HG02642 (cell line): ENCODE measurements at regions not wholly inside any gene's neighbourhood (a gene's known extent, or its start where the extent isn't known, plus 50 kb on each side); places are given as distances from the start of the nearest gene placed in this dataset.

Experiments used
- ATAC-seq: cut with Tn5 transposase; IDR thresholded peaks from one replicate; pipeline ENCODE4 v1.9.1; 2021; ENCODE audit warnings: mild to moderate bottlenecking; ENCODE audit not compliant: unreplicated experiment, poor library complexity

- ATAC-seq, result no peak
Measured at GRCh38 chr16:65294708-65295107, 172.8 kb upstream of the CDH11 start.

GRCh38 chr16:65294165-65294564 lies 172.3 kb upstream of the CDH11 start:
- ATAC-seq, result no peak

DNA sequence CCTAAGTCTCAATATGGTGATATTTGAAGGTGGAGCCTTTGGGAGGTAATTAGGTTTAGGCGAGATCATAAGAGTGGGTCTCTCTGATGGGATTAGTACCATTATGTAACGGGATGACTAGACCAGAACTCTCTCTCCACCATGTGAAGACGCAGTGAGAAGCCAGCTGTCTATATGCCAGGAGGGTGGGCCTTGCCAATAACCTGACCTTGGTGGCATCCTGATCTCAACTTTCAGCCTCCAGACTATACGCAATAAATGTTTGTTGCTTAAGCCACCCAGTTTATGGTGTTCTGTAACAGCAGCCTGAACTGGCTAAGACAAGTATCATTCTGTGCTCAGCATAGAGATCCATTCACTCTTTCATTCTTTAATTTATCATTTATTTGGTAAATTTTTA lies 167.2 kb upstream of the CDH11 start:
- ATAC-seq, result no peak

DNA sequence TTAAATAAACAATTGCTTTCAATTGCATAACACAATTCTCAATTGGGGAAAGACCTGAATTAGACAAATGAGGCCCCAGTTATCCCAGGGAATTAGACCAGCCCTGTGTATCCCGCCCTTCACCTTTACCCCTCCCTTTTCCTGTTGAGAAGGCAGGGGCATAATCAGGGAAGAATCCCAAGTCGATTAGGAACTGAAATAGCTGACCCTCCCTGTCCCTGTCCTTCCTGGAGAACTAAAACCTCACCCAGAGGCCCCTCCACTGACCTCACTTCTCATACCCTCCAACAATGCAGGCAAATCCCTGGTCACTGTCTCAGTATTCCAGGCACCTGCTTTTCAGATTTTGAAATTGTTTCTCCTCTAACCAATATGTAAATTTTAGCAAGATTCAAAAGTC lies 165.4 kb upstream of the CDH11 start:
- no peak for ATAC-seq

GRCh38 chr16:65285128-65286048 lies 163.5 kb upstream of the CDH11 start:
- ATAC-seq, result no peak

DNA sequence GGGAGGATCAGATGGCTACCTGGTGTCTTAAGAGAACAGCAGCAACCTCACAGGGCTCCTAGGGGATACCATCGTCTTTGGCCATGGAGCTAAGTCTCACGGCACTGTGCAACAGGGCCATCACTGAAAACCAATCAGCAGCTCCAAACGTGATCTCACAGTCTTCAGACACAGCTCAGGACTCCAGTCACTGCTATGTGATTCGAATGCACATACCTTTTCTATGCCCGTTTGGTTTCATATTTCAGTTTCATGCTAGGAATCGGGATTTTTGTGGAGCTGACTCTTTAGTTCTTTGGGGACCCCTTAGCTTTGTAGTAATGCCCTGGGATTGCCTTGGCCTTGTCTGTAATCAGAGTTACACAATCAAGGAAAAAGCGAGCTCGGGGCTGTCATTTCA lies 162.8 kb upstream of the CDH11 start:
- no peak for ATAC-seq

GRCh38 chr16:65283181-65283651 lies 161.4 kb upstream of the CDH11 start:
- no peak for ATAC-seq

DNA sequence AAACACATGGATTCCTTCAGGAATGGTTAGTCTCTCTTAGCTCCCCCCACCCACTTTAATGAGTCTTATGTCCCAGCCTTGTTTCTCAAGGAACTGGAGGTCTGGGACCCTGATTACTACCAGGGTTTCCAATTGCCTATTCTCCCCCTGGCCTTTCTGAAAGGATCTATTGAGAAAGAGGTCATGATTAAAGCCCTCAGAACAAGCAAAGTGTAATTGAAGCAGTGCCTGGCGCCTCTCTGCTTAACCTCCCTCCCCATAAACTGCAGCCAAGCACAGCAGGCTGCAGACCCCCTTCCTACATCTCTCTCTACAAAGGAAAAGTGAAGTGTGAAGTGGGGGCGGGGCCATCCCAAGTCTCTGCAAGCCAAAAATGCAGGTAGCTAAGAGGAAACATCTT lies 159.7 kb upstream of the CDH11 start:
- no peak for ATAC-seq

DNA sequence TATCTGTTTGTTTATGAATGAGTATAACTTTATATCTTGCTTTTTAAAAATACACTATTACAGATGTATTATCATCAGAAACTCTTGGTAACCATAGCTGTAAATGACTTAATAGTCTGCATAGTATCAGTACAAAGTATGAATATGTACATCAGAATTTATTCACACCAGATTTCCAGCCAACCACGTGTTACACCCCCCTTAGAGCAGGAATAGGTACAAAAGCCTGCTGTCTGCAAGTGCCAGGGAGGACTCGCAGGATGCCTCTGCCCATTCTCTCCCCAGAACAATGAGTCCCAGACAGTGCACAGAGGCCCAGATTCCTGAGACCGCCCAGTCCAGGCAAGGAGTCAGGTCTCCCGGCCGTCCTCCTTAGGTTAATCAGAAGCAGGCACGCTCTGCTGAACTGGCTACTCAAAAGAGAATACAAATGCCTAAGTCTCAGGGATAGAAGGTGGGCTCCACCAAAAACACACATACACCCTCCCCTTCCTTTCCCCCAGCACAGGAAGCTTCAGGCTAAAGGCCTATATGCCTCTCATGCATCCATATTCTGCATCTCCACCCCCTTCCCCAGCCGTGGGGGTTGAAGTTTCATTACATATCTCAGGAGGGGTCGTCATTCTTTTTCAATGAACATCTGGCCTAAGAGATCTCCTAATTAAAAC lies 159.1 kb upstream of the CDH11 start:
- ATAC-seq, result no peak

- ATAC-seq, result no peak
Measured at GRCh38 chr16:65279576-65279975, 157.7 kb upstream of the CDH11 start.

- no peak for ATAC-seq
Measured at GRCh38 chr16:65278874-65279273, 157.0 kb upstream of the CDH11 start.

DNA sequence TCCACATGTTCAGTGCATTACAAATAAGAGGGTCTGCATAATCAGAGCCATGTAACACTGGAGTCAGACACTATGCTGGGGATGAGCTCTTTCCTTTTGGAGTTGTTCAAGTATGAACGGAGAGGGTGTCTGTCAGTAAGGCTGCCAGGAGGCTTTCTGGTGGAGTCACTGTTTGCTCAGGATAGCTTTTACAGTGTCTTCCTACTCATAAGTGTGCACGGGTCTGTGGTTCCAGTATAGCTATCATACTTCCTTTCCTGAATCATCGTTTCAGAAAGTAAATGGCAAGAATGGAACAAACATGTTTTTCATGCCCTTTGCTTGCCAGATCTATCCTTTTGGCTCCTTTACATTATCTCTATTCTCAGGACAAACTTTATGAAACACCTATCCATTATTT lies 152.7 kb upstream of the CDH11 start:
- no peak for ATAC-seq

GRCh38 chr16:65272699-65273414 lies 151.0 kb upstream of the CDH11 start:
- no peak for ATAC-seq

GRCh38 chr16:65271996-65272395 lies 150.1 kb upstream of the CDH11 start:
- no peak for ATAC-seq

DNA sequence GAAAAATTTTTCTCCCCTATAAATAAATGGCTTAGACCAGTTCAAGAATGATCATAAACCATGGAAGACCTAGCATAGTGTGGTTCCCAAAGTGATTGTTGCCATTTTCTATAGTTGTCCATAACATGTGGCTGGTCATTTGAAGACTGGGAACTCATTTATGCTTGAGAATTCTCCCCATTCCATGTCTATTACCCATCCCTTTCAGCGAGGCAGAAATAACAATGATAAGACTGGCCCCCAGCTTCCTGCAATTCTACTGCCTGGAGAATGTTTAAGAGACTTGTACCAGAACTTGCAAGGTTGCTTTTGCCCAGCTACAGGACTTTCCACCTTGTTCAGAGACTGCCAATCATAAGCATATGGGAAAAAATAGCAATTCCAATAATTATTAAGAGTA lies 146.5 kb upstream of the CDH11 start:
- ATAC-seq, result no peak

DNA sequence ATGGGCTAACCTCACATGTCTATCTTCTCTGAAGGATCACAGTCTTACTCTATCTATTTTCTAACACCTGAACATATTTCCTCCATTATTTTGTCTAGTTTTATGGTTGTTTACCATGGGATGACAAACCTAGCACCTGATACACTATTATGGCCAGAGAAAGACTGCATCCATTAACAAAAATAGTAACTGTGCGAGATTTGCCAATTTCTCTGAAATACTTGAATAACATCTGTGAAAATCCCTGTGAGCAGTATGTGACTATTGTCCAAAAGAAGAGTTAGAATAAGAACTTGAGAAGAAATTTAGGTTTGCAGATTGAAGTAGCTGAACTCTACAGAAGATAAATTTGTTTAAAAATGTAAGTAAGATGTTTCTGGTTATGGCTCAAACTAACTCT lies 142.0 kb upstream of the CDH11 start:
- ATAC-seq, result no peak

- ATAC-seq, result no peak
Measured at GRCh38 chr16:65260746-65261145, 138.9 kb upstream of the CDH11 start.

GRCh38 chr16:65254144-65254543 lies 132.3 kb upstream of the CDH11 start:
- no peak for ATAC-seq

DNA sequence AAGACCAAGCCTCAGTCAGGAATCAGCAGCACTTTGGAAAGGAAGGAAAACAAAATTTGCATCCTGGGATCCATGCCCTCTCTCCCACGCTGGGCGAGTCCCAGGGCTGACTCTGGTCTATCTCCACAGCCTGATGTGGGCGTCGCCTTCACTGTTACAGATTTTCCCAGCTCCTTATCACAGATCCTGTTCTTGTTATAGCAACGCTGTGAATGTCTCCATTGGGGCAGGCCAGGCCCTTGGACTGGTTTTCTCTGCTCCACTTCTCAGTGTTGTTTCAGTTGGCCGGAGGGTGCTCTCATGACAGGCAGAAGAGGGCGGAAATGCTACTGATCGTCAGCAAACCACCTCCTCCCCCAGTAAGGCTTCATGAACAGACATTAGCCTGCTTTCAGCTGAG lies 127.9 kb upstream of the CDH11 start:
- ATAC-seq, result no peak

DNA sequence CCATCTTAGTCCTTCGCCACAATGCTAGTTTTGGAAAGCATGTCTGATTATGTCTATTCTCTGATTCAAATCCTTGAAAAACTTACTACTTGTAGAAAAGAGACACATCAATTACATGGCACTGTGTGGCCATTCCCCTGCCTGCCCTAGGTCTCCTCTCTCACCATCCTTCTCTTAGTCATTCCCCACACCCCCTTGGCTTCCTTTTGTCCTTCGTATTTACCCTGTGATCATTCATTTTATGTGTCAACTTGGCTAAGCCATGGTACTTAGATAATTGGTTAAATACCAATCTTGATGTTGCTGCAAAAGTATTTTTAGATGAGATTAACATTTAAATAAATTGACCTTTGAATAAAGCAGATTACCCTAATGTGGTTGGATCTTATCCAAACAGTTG lies 122.9 kb upstream of the CDH11 start:
- ATAC-seq, result no peak
